ENCODE measurements at regions not wholly inside any gene's neighbourhood (a gene's known extent, or its start where the extent isn't known, plus 50 kb on each side); places are given as distances from the start of the nearest gene placed in this dataset.

DNA sequence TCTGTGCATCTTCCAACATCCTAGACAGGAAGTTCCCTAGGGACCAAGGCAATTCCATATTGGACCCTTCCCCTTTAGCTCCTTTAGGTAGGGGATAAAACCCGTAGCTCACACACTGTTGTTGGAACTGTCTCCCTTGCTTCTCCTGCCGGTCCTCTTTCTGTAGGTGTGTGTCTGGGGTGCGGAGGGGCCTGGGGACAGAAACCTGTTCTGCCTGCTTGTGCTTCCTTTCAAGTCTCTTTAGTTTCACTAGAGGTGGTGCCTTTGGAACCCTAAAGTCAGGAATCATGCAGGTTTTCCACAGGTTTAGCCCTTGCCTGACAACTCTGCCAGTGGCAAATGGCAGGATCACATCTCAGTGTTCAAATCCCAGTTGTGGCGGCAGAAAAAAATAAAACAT lies 74.6 kb upstream of the PTGFRN start:
- TF ChIP-seq ZNF274 (IDR thresholded peaks at IDR 0.05; ENCODE audit: low read depth, low read length) (no peak), SUZ12 (IDR thresholded peaks at IDR 0.05; ENCODE audit: extremely low read depth, insufficient read depth, insufficient read length) (no peak), YY1 (IDR thresholded peaks at IDR 0.05; ENCODE audit: insufficient read depth, insufficient read length) (no peak)
